ENCODE measurements at regions not wholly inside any gene's neighbourhood (a gene's known extent, or its start where the extent isn't known, plus 50 kb on each side); places are given as distances from the start of the nearest gene placed in this dataset.
"Not testable (repeated sequence)": the region's sequence is repeated elsewhere in the genome, so short reads cannot be mapped to it uniquely, and the experiment has no call there.

DNA sequence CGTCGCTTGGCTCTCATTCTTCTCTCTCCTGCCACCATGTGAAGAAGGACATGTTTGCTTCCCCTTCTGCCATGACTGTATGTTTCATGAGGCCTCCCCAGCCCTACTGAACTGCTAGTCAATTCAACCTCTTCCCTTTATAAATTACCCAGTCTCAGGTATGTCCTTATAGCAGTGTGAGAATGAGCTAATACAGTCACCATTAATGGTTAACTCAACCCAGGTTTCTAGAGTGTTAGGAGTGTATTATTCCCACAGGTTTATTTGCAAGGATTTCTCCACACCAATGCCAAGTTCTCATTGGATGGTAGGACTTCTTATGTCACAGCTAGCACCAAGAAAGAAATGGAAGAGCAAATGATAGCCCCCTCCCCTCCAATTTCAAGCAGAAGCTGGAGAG is 71.9 kb downstream of the DYNAP start:
- TF ChIP-seq, protein P1, sequence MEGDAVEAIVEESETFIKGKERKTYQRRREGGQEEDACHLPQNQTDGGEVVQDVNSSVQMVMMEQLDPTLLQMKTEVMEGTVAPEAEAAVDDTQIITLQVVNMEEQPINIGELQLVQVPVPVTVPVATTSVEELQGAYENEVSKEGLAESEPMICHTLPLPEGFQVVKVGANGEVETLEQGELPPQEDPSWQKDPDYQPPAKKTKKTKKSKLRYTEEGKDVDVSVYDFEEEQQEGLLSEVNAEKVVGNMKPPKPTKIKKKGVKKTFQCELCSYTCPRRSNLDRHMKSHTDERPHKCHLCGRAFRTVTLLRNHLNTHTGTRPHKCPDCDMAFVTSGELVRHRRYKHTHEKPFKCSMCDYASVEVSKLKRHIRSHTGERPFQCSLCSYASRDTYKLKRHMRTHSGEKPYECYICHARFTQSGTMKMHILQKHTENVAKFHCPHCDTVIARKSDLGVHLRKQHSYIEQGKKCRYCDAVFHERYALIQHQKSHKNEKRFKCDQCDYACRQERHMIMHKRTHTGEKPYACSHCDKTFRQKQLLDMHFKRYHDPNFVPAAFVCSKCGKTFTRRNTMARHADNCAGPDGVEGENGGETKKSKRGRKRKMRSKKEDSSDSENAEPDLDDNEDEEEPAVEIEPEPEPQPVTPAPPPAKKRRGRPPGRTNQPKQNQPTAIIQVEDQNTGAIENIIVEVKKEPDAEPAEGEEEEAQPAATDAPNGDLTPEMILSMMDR (IDR thresholded peaks at IDR 0.05): no peak
- no peaks in the 10 kb centered on the region for H3K36me3 ChIP-seq
- no peak overlapping the region for H3K27ac ChIP-seq
- no peak overlapping the region for H3K4me3 ChIP-seq
- ATAC-seq: no peak
- intact Hi-C loops (cut with DNase I): no loop called here
- no peak for DNase-seq
- H3K4me1 ChIP-seq: no peaks in the 10 kb centered on the region
- no peaks in the 10 kb centered on the region for H3K27me3 ChIP-seq
- H3K9me3 ChIP-seq: peaks cover 0 to 7% (median 0%) of the 10 kb centered on the region in 11 donors
- 93 to 97% methylated on average over 2 of the region's 2 CpGs for WGBS, 2 donors

GRCh38 chr18:54669701-54670100 is 78.7 kb downstream of the DYNAP start:
- intact Hi-C loops (cut with DNase I): loop anchor here in 9 of 10 donors (2.0 to 10.0 kb wide), 10 partner anchors 112 to 315 kb away; no protein-coding TSS in a partner anchor
- DNase-seq, H3K27ac ChIP-seq, H3K36me3 ChIP-seq, H3K4me1 ChIP-seq, H3K9me3 ChIP-seq, H3K4me3 ChIP-seq, ATAC-seq, H3K27me3 ChIP-seq: not testable (repeated sequence)
- 94 to 95% methylated on average over 15 of the region's 15 CpGs for WGBS, 2 donors

GRCh38 chr18:54671291-54671881 is 80.3 kb downstream of the DYNAP start:
- TF ChIP-seq, protein P1 (IDR thresholded peaks at IDR 0.05): peak; percentile 31 to 73 (median 62)
- Histone ChIP-seq H3K27ac (no peak overlapping the region), H3K9me3 (peaks cover 0 to 4% (median 0%) of the 10 kb centered on the region in 11 donors), H3K27me3 (no peaks in the 10 kb centered on the region), H3K36me3 (no peaks in the 10 kb centered on the region), H3K4me3 (no peak overlapping the region), H3K4me1 (no peaks in the 10 kb centered on the region)
- ATAC-seq: no peak
- DNase-seq: no peak
- intact Hi-C loops (cut with DNase I): loop anchor here in 9 of 10 donors (2.0 to 10.0 kb wide), 10 partner anchors 114 to 313 kb away; no protein-coding TSS in a partner anchor
- WGBS, 2 donors: 96 to 99% methylated on average over 1 of the region's 1 CpG

- whole genome bisulfite sequencing, 2 donors: 89 to 90% methylated on average over 6 of the region's 6 CpGs
- DNase-seq (no peak), ATAC-seq (no peak)
- Histone ChIP-seq H3K4me3 (no peak overlapping the region), H3K27ac (no peak overlapping the region), H3K9me3 (peaks cover 0 to 10% (median 0%) of the 10 kb centered on the region in 11 donors), H3K27me3 (no peaks in the 10 kb centered on the region), H3K36me3 (no peaks in the 10 kb centered on the region), H3K4me1 (no peaks in the 10 kb centered on the region)
- intact Hi-C loops (cut with DNase I): loop anchor here in 9 of 10 donors (5.0 to 10.0 kb wide), 9 partner anchors 115 to 313 kb away; no protein-coding TSS in a partner anchor
- TF ChIP-seq, protein P1 (IDR thresholded peaks at IDR 0.05): no peak
These were observed 81.1 kb downstream of the DYNAP start for GRCh38 chr18:54672109-54672508.

GRCh38 chr18:54672846-54673475 is 81.9 kb downstream of the DYNAP start:
- TF ChIP-seq, protein P1 (IDR thresholded peaks at IDR 0.05): no peak
- H3K27ac ChIP-seq: no peak overlapping the region
- intact Hi-C loops (cut with DNase I): loop anchor here in 9 of 10 donors (5.0 to 10.0 kb wide), 9 partner anchors 116 to 312 kb away; no protein-coding TSS in a partner anchor
- H3K36me3 ChIP-seq: no peaks in the 10 kb centered on the region
- no peaks in the 10 kb centered on the region for H3K27me3 ChIP-seq
- peaks cover 0 to 10% (median 0%) of the 10 kb centered on the region in 11 donors for H3K9me3 ChIP-seq
- 77 to 78% methylated on average over 6 of the region's 6 CpGs for WGBS, 2 donors
- no peaks in the 10 kb centered on the region for H3K4me1 ChIP-seq
- ATAC-seq (no peak), DNase-seq (no peak)
- no peak overlapping the region for H3K4me3 ChIP-seq

Measured in heart right ventricle (tissue), 16 donors.